Activated CD8-positive, alpha-beta T cell treated with anti-CD3 and anti-CD28 coated beads for 36 hours (primary cell): ENCODE measurements at regions not wholly inside any gene's neighbourhood (a gene's known extent, or its start where the extent isn't known, plus 50 kb on each side); places are given as distances from the start of the nearest gene placed in this dataset.

Source experiments
- ATAC-seq: fragments of 200-7000 bp; cut with Tn5 transposase; one replicate; pipeline ENCODE4 v1.10.0; 2021; ENCODE audit warnings: mild to moderate bottlenecking, moderate library complexity
- CTCF ChIA-PET: fragments of 350-600 bp; sonication (Branson Sonifier 250); formaldehyde crosslinking; loops from one replicate; lab custom pipeline; 2021; ENCODE audit warnings: antibody characterized with exemption; lab: Charles Lee
- POLR2A ChIA-PET: fragments of 350-600 bp; sonication (Branson Sonifier 250); formaldehyde crosslinking; loops from one replicate; lab custom pipeline; 2021; ENCODE audit warnings: antibody characterized with exemption; lab: Charles Lee
- DNase-seq: peaks from one replicate; pipeline ENCODE4 v3.0.0-alpha.2; 2020
- H3K27ac Mint-ChIP-seq: one replicate; pipeline ENCODE4 v1.8.0; 2021; ENCODE audit warnings: mild to moderate bottlenecking, mixed read lengths
- H3K27me3 Mint-ChIP-seq: one replicate; pipeline ENCODE4 v1.8.0; 2021; ENCODE audit warnings: mixed read lengths
- H3K36me3 Mint-ChIP-seq: one replicate; pipeline ENCODE4 v1.8.0; 2021; ENCODE audit warnings: low read depth, mixed read lengths
- H3K4me1 Mint-ChIP-seq: one replicate; pipeline ENCODE4 v1.8.0; 2021; ENCODE audit warnings: low read depth, mixed read lengths
- H3K4me3 Mint-ChIP-seq: one replicate; pipeline ENCODE4 v1.8.0; 2021; ENCODE audit warnings: mild to moderate bottlenecking, moderate library complexity, mixed read lengths
- H3K9me3 Mint-ChIP-seq: one replicate; pipeline ENCODE4 v1.8.0; 2021; ENCODE audit warnings: mixed read lengths
- CTCF ChIP-seq: fragments of 200-600 bp; IDR thresholded peaks from one replicate; pipeline ENCODE4 v1.8.0; 2022; ENCODE audit warnings: antibody characterized with exemption, mild to moderate bottlenecking
- intact Hi-C: fragments of 100-400 bp; cut with micrococcal nuclease; formaldehyde crosslinking; loops from one replicate; pipeline ENCODE4 v1.10.0; 2022

GRCh38 chr11:115887727-115888126 lies 383.5 kb upstream of the CADM1 start:
- Mint-ChIP-seq H3K4me3 (no peak overlapping the region), H3K36me3 (no peaks in the 10 kb centered on the region), H3K27ac (no peak overlapping the region), H3K4me1 (no peaks in the 10 kb centered on the region), H3K27me3 (no peaks in the 10 kb centered on the region), H3K9me3 (no peaks in the 10 kb centered on the region)
- CTCF ChIA-PET = no interaction called here
- intact Hi-C loops = no loop called here
- POLR2A ChIA-PET = no interaction called here
- DNase-seq (no peak), ATAC-seq (no peak)
- no peak for TF ChIP-seq CTCF

GRCh38 chr11:115887316-115887715 lies 383.1 kb upstream of the CADM1 start:
- no peak overlapping the region for H3K27ac Mint-ChIP-seq
- no peak for ATAC-seq
- POLR2A ChIA-PET = no interaction called here
- intact Hi-C loops = no loop called here
- no peaks in the 10 kb centered on the region for H3K36me3 Mint-ChIP-seq
- H3K4me1 Mint-ChIP-seq = no peaks in the 10 kb centered on the region
- H3K4me3 Mint-ChIP-seq = no peak overlapping the region
- no peaks in the 10 kb centered on the region for H3K9me3 Mint-ChIP-seq
- no peak for TF ChIP-seq CTCF
- CTCF ChIA-PET = no interaction called here
- H3K27me3 Mint-ChIP-seq = no peaks in the 10 kb centered on the region
- DNase-seq = no peak

GRCh38 chr11:115886422-115886733 lies 382.2 kb upstream of the CADM1 start:
- H3K36me3 Mint-ChIP-seq = no peaks in the 10 kb centered on the region
- CTCF ChIA-PET = no interaction called here

GRCh38 chr11:115885535-115886421 lies 381.6 kb upstream of the CADM1 start:
- Mint-ChIP-seq H3K4me3 (no peak overlapping the region), H3K4me1 (no peaks in the 10 kb centered on the region), H3K27ac (no peak overlapping the region), H3K9me3 (no peaks in the 10 kb centered on the region), H3K36me3 (no peaks in the 10 kb centered on the region), H3K27me3 (no peaks in the 10 kb centered on the region)
- DNase-seq (no peak), ATAC-seq (no peak)
- ChIA-PET CTCF (interaction anchor here (1.0 kb wide), 1 partner anchor 18 kb away, joined by 3 read pairs; no protein-coding TSS in a partner anchor), POLR2A (no interaction called here)
- intact Hi-C loops = no loop called here
- no peak for TF ChIP-seq CTCF

More at GRCh38 chr11:115886422-115886733, 382.2 kb upstream of the CADM1 start:
- no peak for ATAC-seq
- intact Hi-C loops = no loop called here
- TF ChIP-seq CTCF = no peak
- DNase-seq = no peak
- POLR2A ChIA-PET = no interaction called here
- no peak overlapping the region for H3K4me3 Mint-ChIP-seq
- H3K4me1 Mint-ChIP-seq = no peaks in the 10 kb centered on the region
- H3K27ac Mint-ChIP-seq = no peak overlapping the region
- H3K9me3 Mint-ChIP-seq = no peaks in the 10 kb centered on the region
- no peaks in the 10 kb centered on the region for H3K27me3 Mint-ChIP-seq

GRCh38 chr11:115884800-115885534 lies 380.8 kb upstream of the CADM1 start:
- ChIA-PET CTCF (interaction anchor here (1.0 kb wide), 1 partner anchor 19 kb away, joined by 3 read pairs; no protein-coding TSS in a partner anchor), POLR2A (no interaction called here)
- no peak for TF ChIP-seq CTCF
- ATAC-seq (no peak), DNase-seq (no peak)
- no peaks in the 10 kb centered on the region for H3K4me1 Mint-ChIP-seq
- intact Hi-C loops = no loop called here
- peaks cover 2% of the 10 kb centered on the region for H3K9me3 Mint-ChIP-seq
- no peak overlapping the region for H3K4me3 Mint-ChIP-seq
- H3K36me3 Mint-ChIP-seq = no peaks in the 10 kb centered on the region
- no peaks in the 10 kb centered on the region for H3K27me3 Mint-ChIP-seq
- no peak overlapping the region for H3K27ac Mint-ChIP-seq
